ENCODE measurements at regions not wholly inside any gene's neighbourhood (a gene's known extent, or its start where the extent isn't known, plus 50 kb on each side); places are given as distances from the start of the nearest gene placed in this dataset.

DNA sequence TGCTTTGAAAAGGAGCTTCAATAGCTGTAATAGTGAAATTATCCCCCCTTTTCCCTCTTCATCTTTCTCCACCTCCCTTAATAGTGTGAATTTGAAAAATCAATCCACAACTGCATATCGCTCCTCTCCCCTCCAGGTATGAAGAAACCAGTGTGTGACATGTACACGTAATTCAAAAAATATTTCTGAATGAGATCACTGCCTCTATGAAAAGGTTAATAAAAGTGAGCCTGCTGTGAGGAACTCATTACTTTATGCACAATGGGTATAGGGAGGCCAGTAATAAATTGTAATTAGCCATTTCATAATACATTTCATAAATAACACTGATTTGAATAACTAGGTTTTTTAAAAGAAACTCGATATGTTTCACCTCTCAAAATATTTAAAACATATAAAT lies 209.0 kb upstream of the KYNU start:
- TF ChIP-seq, protein P1, sequence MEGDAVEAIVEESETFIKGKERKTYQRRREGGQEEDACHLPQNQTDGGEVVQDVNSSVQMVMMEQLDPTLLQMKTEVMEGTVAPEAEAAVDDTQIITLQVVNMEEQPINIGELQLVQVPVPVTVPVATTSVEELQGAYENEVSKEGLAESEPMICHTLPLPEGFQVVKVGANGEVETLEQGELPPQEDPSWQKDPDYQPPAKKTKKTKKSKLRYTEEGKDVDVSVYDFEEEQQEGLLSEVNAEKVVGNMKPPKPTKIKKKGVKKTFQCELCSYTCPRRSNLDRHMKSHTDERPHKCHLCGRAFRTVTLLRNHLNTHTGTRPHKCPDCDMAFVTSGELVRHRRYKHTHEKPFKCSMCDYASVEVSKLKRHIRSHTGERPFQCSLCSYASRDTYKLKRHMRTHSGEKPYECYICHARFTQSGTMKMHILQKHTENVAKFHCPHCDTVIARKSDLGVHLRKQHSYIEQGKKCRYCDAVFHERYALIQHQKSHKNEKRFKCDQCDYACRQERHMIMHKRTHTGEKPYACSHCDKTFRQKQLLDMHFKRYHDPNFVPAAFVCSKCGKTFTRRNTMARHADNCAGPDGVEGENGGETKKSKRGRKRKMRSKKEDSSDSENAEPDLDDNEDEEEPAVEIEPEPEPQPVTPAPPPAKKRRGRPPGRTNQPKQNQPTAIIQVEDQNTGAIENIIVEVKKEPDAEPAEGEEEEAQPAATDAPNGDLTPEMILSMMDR (IDR thresholded peaks at IDR 0.05), result no peak
- TF ChIP-seq MEF2A (IDR thresholded peaks at IDR 0.05; ENCODE audit: borderline replicate concordance, low read depth), result no peak
- TF ChIP-seq EP300 (IDR thresholded peaks at IDR 0.05; ENCODE audit: borderline replicate concordance in 1 of 2, low read depth in 1 of 2, low read length in 1 of 2), result no peak
- TF ChIP-seq, protein P2, sequence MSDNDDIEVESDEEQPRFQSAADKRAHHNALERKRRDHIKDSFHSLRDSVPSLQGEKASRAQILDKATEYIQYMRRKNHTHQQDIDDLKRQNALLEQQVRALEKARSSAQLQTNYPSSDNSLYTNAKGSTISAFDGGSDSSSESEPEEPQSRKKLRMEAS (IDR thresholded peaks at IDR 0.05; ENCODE audit: low read depth), result no peak
- no peak for TF ChIP-seq TCF12 (IDR thresholded peaks at IDR 0.05)
- TF ChIP-seq MXI1 (IDR thresholded peaks at IDR 0.05; ENCODE audit: low read depth, low read length), result no peak
